Stimulated activated CD4-positive, alpha-beta T cell treated with anti-CD3 and anti-CD28 coated beads, Interleukin-15, amount 100 ng/mL, for 24 hours (primary cell): ENCODE measurements at regions not wholly inside any gene's neighbourhood (a gene's known extent, or its start where the extent isn't known, plus 50 kb on each side); places are given as distances from the start of the nearest gene placed in this dataset.
A peak's percentile ranks its signal among the peaks of the same experiment; 100 is the strongest.

Source experiments
- DNase-seq: peaks from one replicate; pipeline ENCODE4 v3.0.0-alpha.2; 2020

GRCh38 chr10:78750418-78750817 lies 318.3 kb upstream of the ZMIZ1 start:
- DNase-seq: no peak

- no peak for DNase-seq
Measured at GRCh38 chr10:78751716-78752115, 317.1 kb upstream of the ZMIZ1 start.

GRCh38 chr10:78752221-78752620 lies 316.5 kb upstream of the ZMIZ1 start:
- DNase-seq: no peak

GRCh38 chr10:78752708-78753107 lies 316.1 kb upstream of the ZMIZ1 start:
- no peak for DNase-seq

GRCh38 chr10:78754269-78755062 lies 314.3 kb upstream of the ZMIZ1 start:
- no peak for DNase-seq

GRCh38 chr10:78755063-78755701 lies 313.6 kb upstream of the ZMIZ1 start:
- DNase-seq: no peak

- no peak for DNase-seq
Measured at GRCh38 chr10:78755877-78756455, 312.8 kb upstream of the ZMIZ1 start.

- DNase-seq: peak; percentile 48
Measured at GRCh38 chr10:78756604-78757343, 312.0 kb upstream of the ZMIZ1 start.

- DNase-seq: no peak
Measured at GRCh38 chr10:78757344-78757925, 311.3 kb upstream of the ZMIZ1 start.

GRCh38 chr10:78758176-78758575 lies 310.6 kb upstream of the ZMIZ1 start:
- DNase-seq: no peak

- DNase-seq: no peak
Measured at GRCh38 chr10:78759456-78760120, 309.2 kb upstream of the ZMIZ1 start.

GRCh38 chr10:78760463-78761310 lies 308.1 kb upstream of the ZMIZ1 start:
- DNase-seq: no peak

- no peak for DNase-seq
Measured at GRCh38 chr10:78761311-78761781, 307.4 kb upstream of the ZMIZ1 start.

- no peak for DNase-seq
Measured at GRCh38 chr10:78762086-78762630, 306.6 kb upstream of the ZMIZ1 start.

GRCh38 chr10:78763234-78763633 lies 305.5 kb upstream of the ZMIZ1 start:
- no peak for DNase-seq

- peak; percentile 69 for DNase-seq
Measured at GRCh38 chr10:78763651-78764395, 304.9 kb upstream of the ZMIZ1 start.

GRCh38 chr10:78764436-78764835 lies 304.3 kb upstream of the ZMIZ1 start:
- no peak for DNase-seq

GRCh38 chr10:78764846-78765430 lies 303.8 kb upstream of the ZMIZ1 start:
- no peak for DNase-seq

GRCh38 chr10:78765726-78766335 lies 302.9 kb upstream of the ZMIZ1 start:
- no peak for DNase-seq
